Neural progenitor cell (in vitro differentiated cells): ENCODE measurements at regions not wholly inside any gene's neighbourhood (a gene's known extent, or its start where the extent isn't known, plus 50 kb on each side); places are given as distances from the start of the nearest gene placed in this dataset.

Experiments used
- EZH2 ChIP-seq: fragments of 200-600 bp; sonication (generic); IDR thresholded peaks from 2 replicates; pipeline ENCODE4 v1.6.1; 2017; ENCODE audit warnings: antibody characterized with exemption, mild to moderate bottlenecking, moderate library complexity
- EZH2phosphoT487 ChIP-seq: fragments of 200-600 bp; sonication (generic); IDR thresholded peaks from 2 replicates; pipeline ENCODE4 v1.6.1; 2017; ENCODE audit warnings: antibody characterized with exemption
- TF ChIP-seq, protein P1 (sequence below): fragments of 200-600 bp; sonication (generic); IDR thresholded peaks from 2 replicates; pipeline ENCODE4 v1.5.1; 2017; ENCODE audit warnings: antibody characterized with exemption, mild to moderate bottlenecking

DNA sequence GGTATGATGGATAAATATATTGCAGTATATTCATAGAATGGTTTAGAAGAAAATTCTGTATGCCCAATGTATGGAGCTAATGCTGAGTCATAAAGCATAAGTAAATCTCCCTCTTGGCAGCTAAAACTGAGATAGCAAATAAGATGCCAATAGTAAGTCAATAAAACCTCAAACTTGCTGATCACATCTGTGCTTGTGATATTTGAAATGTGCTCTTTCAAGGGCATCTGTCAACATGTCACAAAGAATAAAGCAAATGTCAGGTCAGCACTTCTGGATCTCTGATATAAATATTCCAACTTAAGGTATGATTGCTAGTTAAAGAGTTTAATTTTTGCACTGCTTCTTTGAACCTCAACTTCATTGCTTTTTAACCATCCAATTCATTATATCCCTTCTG lies 262.3 kb upstream of the EMCN start:
- TF ChIP-seq, protein P1, sequence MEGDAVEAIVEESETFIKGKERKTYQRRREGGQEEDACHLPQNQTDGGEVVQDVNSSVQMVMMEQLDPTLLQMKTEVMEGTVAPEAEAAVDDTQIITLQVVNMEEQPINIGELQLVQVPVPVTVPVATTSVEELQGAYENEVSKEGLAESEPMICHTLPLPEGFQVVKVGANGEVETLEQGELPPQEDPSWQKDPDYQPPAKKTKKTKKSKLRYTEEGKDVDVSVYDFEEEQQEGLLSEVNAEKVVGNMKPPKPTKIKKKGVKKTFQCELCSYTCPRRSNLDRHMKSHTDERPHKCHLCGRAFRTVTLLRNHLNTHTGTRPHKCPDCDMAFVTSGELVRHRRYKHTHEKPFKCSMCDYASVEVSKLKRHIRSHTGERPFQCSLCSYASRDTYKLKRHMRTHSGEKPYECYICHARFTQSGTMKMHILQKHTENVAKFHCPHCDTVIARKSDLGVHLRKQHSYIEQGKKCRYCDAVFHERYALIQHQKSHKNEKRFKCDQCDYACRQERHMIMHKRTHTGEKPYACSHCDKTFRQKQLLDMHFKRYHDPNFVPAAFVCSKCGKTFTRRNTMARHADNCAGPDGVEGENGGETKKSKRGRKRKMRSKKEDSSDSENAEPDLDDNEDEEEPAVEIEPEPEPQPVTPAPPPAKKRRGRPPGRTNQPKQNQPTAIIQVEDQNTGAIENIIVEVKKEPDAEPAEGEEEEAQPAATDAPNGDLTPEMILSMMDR: no peak
- TF ChIP-seq EZH2phosphoT487 (no peak), EZH2 (no peak)
